HL-60 (cell line): ENCODE measurements at regions not wholly inside any gene's neighbourhood (a gene's known extent, or its start where the extent isn't known, plus 50 kb on each side); places are given as distances from the start of the nearest gene placed in this dataset.

Experiments used
- DNase-seq, 2 experiments: peaks; one replicate each; pipeline ENCODE4 v3.0.0-alpha.2; 2010 to 2020; ENCODE audit warnings: low read depth in 1 of 2, low spot score in 1 of 2
- H3K27ac ChIP-seq: fragments of 250-450 bp; sonication (Bioruptor Pico); replicated peaks from 2 replicates; pipeline ENCODE4 v1.5.1; 2020; ENCODE audit warnings: mild to moderate bottlenecking, moderate library complexity
- H3K27me3 ChIP-seq: fragments of 250-450 bp; sonication (Bioruptor Pico); 2 replicates; pipeline ENCODE4 v1.5.1; 2021; ENCODE audit warnings: mild to moderate bottlenecking, moderate library complexity; ENCODE audit not compliant: insufficient read depth, poor library complexity, severe bottlenecking
- H3K4me3 ChIP-seq: replicated peaks from 2 replicates; pipeline ENCODE4 v1.5.1; 2011; ENCODE audit warnings: mild to moderate bottlenecking, control low read depth, low read length; ENCODE audit not compliant: insufficient read depth
- GABPA ChIP-seq: IDR thresholded peaks from 2 replicates; pipeline ENCODE4 v1.6.1; 2012; ENCODE audit warnings: low read depth
- POLR2AphosphoS5 ChIP-seq: IDR thresholded peaks from 2 replicates; pipeline ENCODE4 v1.6.1; 2012; ENCODE audit warnings: low read depth
- REST ChIP-seq: IDR thresholded peaks from 2 replicates; pipeline ENCODE4 v1.6.1; 2012; ENCODE audit warnings: low read depth; ENCODE audit not compliant: insufficient replicate concordance
- SPI1 ChIP-seq: IDR thresholded peaks from 2 replicates; pipeline ENCODE4 v1.6.1; 2012; ENCODE audit warnings: low read depth, mild to moderate bottlenecking, borderline replicate concordance
- TF ChIP-seq, protein P1 (sequence below): IDR thresholded peaks from one replicate; pipeline ENCODE4 v1.5.1; 2011; ENCODE audit warnings: low read length, control low read depth, inconsistent platforms; ENCODE audit not compliant: insufficient read depth

- no peak for DNase-seq
- no peak overlapping the region for H3K4me3 ChIP-seq
- TF ChIP-seq GABPA, result no peak
- no peak for TF ChIP-seq REST
- no peak for TF ChIP-seq POLR2AphosphoS5
- TF ChIP-seq SPI1, result no peak
- TF ChIP-seq, protein P1, sequence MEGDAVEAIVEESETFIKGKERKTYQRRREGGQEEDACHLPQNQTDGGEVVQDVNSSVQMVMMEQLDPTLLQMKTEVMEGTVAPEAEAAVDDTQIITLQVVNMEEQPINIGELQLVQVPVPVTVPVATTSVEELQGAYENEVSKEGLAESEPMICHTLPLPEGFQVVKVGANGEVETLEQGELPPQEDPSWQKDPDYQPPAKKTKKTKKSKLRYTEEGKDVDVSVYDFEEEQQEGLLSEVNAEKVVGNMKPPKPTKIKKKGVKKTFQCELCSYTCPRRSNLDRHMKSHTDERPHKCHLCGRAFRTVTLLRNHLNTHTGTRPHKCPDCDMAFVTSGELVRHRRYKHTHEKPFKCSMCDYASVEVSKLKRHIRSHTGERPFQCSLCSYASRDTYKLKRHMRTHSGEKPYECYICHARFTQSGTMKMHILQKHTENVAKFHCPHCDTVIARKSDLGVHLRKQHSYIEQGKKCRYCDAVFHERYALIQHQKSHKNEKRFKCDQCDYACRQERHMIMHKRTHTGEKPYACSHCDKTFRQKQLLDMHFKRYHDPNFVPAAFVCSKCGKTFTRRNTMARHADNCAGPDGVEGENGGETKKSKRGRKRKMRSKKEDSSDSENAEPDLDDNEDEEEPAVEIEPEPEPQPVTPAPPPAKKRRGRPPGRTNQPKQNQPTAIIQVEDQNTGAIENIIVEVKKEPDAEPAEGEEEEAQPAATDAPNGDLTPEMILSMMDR, result no peak
- H3K27ac ChIP-seq, result no peak overlapping the region
- no peaks in the 10 kb centered on the region for H3K27me3 ChIP-seq
These were observed 224.8 kb downstream of the TFAP2A start for GRCh38 chr6:10190042-10190441.

DNA sequence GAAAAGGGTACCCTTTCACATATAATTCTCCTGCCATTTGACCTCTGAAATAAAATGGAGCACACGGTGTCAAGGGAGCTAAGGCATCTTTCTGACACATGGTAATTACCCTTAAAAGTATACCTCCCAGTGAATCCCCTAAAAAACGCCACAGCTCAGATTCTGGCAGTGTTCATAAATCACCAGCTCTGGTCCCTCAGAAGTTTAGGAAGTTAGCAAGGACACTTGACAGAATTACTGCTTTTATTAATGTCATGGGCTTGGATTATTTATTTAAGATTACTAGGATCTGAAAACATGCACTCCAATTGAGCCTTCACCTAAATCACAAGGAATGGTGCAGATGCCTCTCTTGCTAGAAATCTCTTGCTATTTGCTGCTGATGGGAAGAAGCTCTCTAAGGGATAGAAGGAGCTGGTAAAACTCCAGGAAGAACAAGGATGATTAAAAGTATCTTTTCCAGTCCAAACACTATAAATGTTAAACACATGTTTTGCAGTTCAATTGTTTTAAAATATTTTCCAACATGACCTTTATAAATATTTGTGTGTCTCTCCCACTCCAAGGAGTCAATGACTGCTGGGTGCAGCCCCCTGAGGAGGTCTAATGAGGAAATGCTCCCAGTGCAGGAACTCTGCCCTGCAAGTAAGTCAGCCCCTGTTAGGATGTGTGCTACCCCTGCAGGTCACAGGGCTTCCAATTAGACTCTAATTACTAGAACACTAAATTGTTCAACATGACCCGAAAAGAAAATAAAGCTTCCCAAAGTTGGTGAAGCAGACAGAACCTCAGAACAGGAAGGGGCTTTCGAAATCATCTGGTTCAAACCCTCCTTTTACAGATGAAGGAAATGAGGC lies 230.3 kb downstream of the TFAP2A start:
- TF ChIP-seq, protein P1, result no peak
- no peak for DNase-seq
- H3K27me3 ChIP-seq, result no peaks in the 10 kb centered on the region

GRCh38 chr6:10180138-10181074 lies 234.5 kb downstream of the TFAP2A start:
- Histone ChIP-seq H3K27me3 (no peaks in the 10 kb centered on the region), H3K4me3 (no peak overlapping the region), H3K27ac (no peak overlapping the region)
- TF ChIP-seq GABPA (no peak), POLR2AphosphoS5 (no peak), REST (no peak), SPI1 (no peak)
- TF ChIP-seq, protein P1, result no peak
- DNase-seq, result no peak

More for the DNA sequence above, 230.3 kb downstream of the TFAP2A start:
- H3K4me3 ChIP-seq, result no peak overlapping the region
- H3K27ac ChIP-seq, result no peak overlapping the region
